Activated CD8-positive, alpha-beta memory T cell treated with anti-CD3 and anti-CD28 coated beads, Interleukin-2, amount 10 ng/mL, durations not matched to agents 7 days and 5 days (primary cell): ENCODE measurements at regions not wholly inside any gene's neighbourhood (a gene's known extent, or its start where the extent isn't known, plus 50 kb on each side); places are given as distances from the start of the nearest gene placed in this dataset.

Experiments
- ATAC-seq: fragments of 150-1000 bp; cut with Tn5 transposase; one replicate; pipeline ENCODE4 v1.10.0; 2021; ENCODE audit warnings: moderate library complexity
- CTCF ChIA-PET: fragments of 350-600 bp; sonication (Branson Sonifier 250); formaldehyde crosslinking; loops from one replicate; lab custom pipeline; 2021; ENCODE audit warnings: antibody characterized with exemption; lab: Charles Lee
- DNase-seq: peaks from one replicate; pipeline ENCODE4 v3.0.0-alpha.2; 2020
- H3K27ac Mint-ChIP-seq: one replicate; pipeline ENCODE4 v1.8.0; 2021; ENCODE audit warnings: mild to moderate bottlenecking, mixed read lengths
- H3K27me3 Mint-ChIP-seq: one replicate; pipeline ENCODE4 v1.8.0; 2021; ENCODE audit warnings: mixed read lengths
- H3K36me3 Mint-ChIP-seq: one replicate; pipeline ENCODE4 v1.8.0; 2021; ENCODE audit warnings: mild to moderate bottlenecking, mixed read lengths
- H3K4me1 Mint-ChIP-seq: one replicate; pipeline ENCODE4 v1.8.0; 2021; ENCODE audit warnings: mixed read lengths
- H3K4me3 Mint-ChIP-seq: one replicate; pipeline ENCODE4 v1.8.0; 2021; ENCODE audit warnings: mild to moderate bottlenecking, moderate library complexity, mixed read lengths
- H3K9me3 Mint-ChIP-seq: one replicate; pipeline ENCODE4 v1.8.0; 2022; ENCODE audit warnings: low read depth, mixed read lengths

DNA sequence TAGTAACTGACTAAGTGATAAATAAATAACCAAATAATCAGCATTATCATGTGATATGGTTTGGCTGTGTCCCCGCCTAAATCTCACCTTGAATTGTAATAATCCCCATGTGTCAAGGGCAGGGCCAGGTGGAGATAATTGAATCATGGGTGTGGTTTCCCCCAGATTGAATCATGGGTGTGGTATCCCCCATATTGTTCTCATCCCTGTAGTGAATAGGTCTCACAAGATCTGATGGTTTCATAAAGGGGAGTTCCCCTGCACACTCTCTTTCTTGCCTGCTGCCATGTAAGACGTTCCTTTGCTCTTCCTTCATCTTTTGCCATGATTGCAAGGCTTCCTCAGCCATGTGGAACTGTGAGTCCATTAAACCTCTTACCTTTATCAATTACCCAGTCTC is 72.1 kb upstream of the NRP1 start:
- Mint-ChIP-seq H3K27me3 (peaks cover 11% of the 10 kb centered on the region), H3K9me3 (peaks cover 2% of the 10 kb centered on the region), H3K27ac (no peak overlapping the region), H3K4me3 (no peak overlapping the region), H3K36me3 (no peaks in the 10 kb centered on the region), H3K4me1 (no peaks in the 10 kb centered on the region)
- DNase-seq (no peak), ATAC-seq (no peak)
- CTCF ChIA-PET: no interaction called here

DNA sequence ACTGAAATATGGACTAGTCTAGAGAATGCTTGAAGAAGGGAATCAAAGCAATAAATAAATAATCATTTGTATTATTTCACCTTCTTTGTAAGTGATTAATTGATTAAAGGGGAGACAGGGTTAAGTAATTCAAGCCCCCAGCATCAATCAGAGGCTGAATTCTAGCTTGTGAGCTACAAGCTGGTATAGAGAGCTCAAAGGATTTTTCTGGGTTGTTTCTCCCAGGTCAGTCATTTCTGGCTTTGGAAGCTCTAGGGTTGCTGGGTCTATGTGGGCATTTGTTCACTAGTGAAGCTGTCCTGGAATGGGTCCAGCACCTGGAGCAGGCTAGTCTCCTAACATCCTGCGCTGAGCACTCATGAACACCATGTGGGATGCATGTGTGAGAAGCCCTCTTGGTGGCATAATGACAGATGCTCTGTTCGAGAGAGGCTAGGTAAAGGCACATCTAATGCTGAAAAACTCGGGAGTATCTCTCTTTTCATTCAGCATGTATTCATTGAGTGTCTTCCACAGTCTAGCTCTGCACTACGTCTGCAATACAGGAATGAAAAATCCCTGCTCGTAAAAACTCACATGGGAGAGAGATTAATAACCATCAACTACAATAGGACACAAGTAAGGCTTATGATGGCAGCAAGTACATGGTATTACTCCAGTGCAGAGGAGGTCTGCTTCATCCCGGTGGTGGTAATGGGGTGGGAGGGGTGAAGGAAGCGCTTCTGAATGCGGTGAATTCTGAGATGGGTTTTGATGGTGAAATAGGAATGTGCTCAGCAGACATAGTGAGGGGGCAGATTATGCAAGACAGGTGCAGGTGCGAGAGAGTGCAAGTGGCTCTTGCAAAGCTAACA is 68.0 kb upstream of the NRP1 start:
- no peak for ATAC-seq
- CTCF ChIA-PET: interaction anchor here (1.0 kb wide), 1 partner anchor 26 kb away, joined by 3 read pairs; no protein-coding TSS in a partner anchor
- Mint-ChIP-seq H3K4me3 (no peak overlapping the region), H3K36me3 (no peaks in the 10 kb centered on the region), H3K9me3 (peaks cover 5% of the 10 kb centered on the region), H3K27ac (no peak overlapping the region), H3K4me1 (no peaks in the 10 kb centered on the region), H3K27me3 (peaks cover 4% of the 10 kb centered on the region)
- DNase-seq: no peak

DNA sequence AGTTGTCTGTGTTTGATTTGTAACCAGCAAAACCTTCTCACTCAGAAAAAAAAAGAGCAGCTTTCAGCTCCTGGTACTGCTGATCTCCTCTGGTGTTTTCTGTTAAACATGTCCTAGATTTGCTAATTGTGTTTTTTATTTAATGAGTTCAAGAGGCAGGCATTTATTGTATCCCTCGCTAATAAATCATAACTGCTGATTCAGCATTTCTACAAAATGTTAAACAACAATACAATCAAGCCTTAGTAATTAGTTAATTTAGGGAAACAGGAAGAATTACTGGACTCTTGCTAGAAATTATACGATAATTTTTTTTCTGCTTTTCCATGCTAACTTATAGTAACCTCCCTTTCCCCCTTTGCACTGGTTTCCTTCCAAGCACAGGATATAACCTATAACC is 66.8 kb upstream of the NRP1 start:
- Mint-ChIP-seq H3K27ac (no peak overlapping the region), H3K9me3 (peaks cover 6% of the 10 kb centered on the region), H3K27me3 (no peaks in the 10 kb centered on the region), H3K36me3 (no peaks in the 10 kb centered on the region), H3K4me3 (no peak overlapping the region), H3K4me1 (no peaks in the 10 kb centered on the region)
- ATAC-seq (no peak), DNase-seq (no peak)
- CTCF ChIA-PET: interaction anchor here (1.0 kb wide), 1 partner anchor 24 kb away, joined by 3 read pairs; no protein-coding TSS in a partner anchor

DNA sequence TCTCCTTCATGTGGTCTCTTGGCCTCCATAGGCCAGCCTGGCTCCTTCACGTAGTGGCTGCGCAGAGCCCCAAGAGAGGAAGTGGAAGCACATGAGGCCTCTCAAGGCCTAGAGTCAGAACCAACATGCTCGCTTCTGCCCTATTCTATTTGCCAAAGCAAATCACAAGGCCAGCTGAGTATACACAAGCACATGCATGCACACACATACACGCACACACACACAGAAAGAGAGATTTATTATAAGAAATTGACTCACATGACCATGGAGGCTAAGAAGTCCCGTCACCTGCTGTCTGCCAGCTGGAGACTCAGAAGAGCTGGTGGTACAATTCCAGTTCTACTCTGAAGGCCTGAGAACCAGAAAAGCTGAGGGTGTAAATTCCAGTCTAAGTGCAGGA is 64.3 kb upstream of the NRP1 start:
- Mint-ChIP-seq H3K4me3 (no peak overlapping the region), H3K27ac (no peak overlapping the region), H3K9me3 (peaks cover 6% of the 10 kb centered on the region), H3K27me3 (peaks cover 2% of the 10 kb centered on the region), H3K4me1 (no peaks in the 10 kb centered on the region), H3K36me3 (no peaks in the 10 kb centered on the region)
- DNase-seq (no peak), ATAC-seq (no peak)
- CTCF ChIA-PET: no interaction called here

DNA sequence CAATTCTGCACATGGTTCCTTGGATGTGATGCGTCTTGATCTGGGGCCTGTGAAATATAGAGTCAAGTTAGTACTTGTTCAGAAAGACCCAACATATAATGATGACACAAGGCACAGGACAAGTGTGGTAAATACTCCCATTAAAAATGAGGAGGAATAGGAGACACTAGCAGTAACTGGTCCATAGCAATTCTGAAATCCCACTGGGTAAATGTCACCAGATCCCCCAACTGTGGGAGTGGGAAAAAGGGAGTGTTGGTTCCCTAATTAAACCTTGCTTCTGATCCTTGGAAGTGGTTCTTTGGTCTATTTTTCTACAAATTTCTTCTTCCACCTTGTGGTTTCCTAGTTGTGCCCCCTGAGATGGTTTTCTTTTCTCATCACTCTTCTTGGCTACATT is 62.5 kb upstream of the NRP1 start:
- no peak for ATAC-seq
- no peak overlapping the region for H3K4me3 Mint-ChIP-seq
- H3K4me1 Mint-ChIP-seq: no peaks in the 10 kb centered on the region
- H3K9me3 Mint-ChIP-seq: peaks cover 6% of the 10 kb centered on the region
- no peak overlapping the region for H3K27ac Mint-ChIP-seq
- CTCF ChIA-PET: no interaction called here
- no peak for DNase-seq
- H3K27me3 Mint-ChIP-seq: peaks cover 2% of the 10 kb centered on the region
- no peaks in the 10 kb centered on the region for H3K36me3 Mint-ChIP-seq

DNA sequence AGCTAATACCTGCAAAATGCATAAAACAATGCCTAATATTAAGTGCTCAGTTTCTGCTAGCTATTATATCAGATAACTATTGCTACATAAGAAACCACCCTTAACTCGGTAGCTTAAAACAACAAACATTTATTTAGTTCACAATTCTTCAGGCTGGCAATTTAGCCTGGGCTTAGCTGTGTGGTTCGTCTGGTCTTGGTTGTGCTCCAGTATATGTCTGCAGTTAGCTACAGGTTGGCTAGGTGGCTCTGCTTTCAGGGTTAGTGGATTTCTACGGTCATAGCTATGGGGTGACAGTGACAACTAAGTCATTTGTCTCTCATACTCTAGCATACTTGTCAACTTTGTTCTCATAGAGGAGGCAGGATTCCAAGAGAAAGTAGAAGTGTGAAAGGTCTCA is 61.8 kb upstream of the NRP1 start:
- Mint-ChIP-seq H3K27me3 (peaks cover 7% of the 10 kb centered on the region), H3K4me1 (no peaks in the 10 kb centered on the region), H3K9me3 (peaks cover 6% of the 10 kb centered on the region), H3K4me3 (no peak overlapping the region), H3K36me3 (no peaks in the 10 kb centered on the region), H3K27ac (no peak overlapping the region)
- ATAC-seq: no peak
- no peak for DNase-seq
- CTCF ChIA-PET: no interaction called here

DNA sequence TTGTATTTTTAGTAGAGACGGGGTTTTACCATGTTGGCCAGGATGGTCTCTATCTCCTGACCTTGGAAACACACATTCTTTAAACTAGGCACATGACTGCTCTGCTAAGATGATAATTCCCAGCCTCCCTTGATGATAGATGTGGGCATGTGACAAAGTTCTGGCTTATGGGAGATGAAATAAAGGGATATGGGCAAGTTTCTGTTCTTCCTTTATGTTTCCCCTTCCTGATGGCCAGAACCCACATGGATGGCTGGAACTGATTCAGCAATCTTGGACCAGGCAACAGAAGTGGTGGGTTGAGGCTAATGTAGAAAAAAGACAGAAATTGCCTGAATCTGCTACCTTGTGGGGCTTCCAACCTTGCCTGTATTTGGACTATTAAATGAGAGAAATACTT is 60.7 kb upstream of the NRP1 start:
- CTCF ChIA-PET: no interaction called here
- H3K9me3 Mint-ChIP-seq: peaks cover 6% of the 10 kb centered on the region
- H3K4me3 Mint-ChIP-seq: no peak overlapping the region
- H3K36me3 Mint-ChIP-seq: no peaks in the 10 kb centered on the region
- H3K4me1 Mint-ChIP-seq: no peaks in the 10 kb centered on the region
- H3K27ac Mint-ChIP-seq: no peak overlapping the region
- ATAC-seq (no peak), DNase-seq (no peak)
- peaks cover 7% of the 10 kb centered on the region for H3K27me3 Mint-ChIP-seq

DNA sequence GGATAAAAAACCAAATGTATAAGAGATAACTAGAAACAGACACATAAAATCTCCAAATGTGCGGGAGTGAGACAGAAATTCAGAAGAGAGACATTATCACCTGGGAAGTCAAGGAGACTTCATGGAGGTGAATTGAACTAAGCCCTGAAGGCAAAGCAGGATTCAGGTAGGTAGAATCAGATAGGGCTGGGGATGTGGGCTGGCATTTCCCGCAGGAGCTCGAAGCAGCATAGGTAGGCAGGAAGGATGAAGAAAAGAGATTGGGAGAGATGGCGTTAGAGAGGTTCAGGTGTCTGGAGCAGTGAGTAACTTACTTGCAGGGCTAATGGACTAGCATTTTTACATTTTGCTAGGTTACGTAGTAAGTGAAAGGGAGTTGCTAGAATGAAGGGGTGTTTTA is 58.2 kb upstream of the NRP1 start:
- ATAC-seq: no peak
- CTCF ChIA-PET: no interaction called here
- H3K36me3 Mint-ChIP-seq: no peaks in the 10 kb centered on the region
- no peak overlapping the region for H3K4me3 Mint-ChIP-seq
- no peaks in the 10 kb centered on the region for H3K4me1 Mint-ChIP-seq
- peaks cover 11% of the 10 kb centered on the region for H3K27me3 Mint-ChIP-seq
- peaks cover 5% of the 10 kb centered on the region for H3K9me3 Mint-ChIP-seq
- H3K27ac Mint-ChIP-seq: no peak overlapping the region
- no peak for DNase-seq

DNA sequence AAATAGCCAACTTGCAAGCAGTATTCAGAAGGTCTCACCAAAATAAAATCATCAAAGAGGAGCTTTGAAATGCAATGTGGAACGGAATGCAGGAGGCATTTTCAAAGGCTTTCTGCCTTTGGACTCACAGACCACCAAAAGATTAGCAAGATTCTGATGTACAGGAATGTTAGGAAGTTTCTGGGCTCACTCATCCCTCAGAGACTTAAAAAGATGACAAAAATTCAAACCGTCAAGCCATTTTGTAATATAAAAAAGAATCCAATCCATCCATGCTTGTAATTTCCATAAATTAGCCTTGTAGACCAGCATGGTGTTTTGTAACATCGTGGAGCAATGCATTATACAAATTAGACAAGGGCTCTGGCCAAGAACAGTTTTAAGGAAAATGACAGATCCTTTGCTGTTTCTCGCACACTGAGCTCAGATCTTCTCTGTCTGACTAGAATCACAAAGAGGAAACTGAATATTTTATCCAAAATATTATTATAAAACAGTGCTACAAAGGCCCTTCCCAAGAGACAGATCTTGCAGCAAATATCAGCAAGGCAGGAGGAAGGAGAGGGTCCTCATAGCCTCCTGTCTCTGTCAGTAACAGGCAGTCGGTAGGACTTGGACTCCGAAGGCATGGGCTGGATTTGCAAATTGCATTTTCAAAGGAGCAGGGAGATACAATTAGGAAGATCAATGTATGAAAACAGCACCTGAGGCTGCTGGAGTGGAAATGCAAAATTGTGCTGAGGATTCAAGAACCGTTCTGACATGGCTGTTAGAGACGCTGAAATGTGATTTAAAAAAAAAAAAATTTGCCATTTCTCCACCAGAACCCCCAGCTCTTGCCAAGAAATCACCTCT is 57.4 kb upstream of the NRP1 start:
- peaks cover 11% of the 10 kb centered on the region for H3K27me3 Mint-ChIP-seq
- no peak overlapping the region for H3K27ac Mint-ChIP-seq
- CTCF ChIA-PET: no interaction called here
- no peak for DNase-seq
- no peaks in the 10 kb centered on the region for H3K9me3 Mint-ChIP-seq
- no peaks in the 10 kb centered on the region for H3K4me1 Mint-ChIP-seq
- no peak for ATAC-seq
- H3K4me3 Mint-ChIP-seq: no peak overlapping the region
- no peaks in the 10 kb centered on the region for H3K36me3 Mint-ChIP-seq

DNA sequence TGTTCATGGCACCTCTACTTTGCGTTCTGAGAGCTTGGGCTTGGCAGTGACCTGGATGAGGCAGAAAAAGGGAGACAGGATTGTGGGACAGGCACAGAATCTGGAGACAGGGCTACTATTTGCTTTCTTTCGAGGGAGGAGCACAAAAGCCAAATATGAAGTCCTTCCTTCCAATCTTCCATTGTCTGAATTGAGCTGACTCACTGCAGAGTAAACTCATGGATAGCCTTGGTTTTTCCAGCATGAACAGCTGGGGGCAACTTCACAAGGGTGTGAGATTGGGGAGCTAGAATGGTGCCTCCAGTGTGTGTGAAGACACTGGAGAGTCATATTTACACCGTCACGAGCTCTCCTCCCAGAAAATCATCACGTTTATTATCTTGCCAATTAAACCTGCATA is 55.6 kb upstream of the NRP1 start:
- Mint-ChIP-seq H3K36me3 (no peaks in the 10 kb centered on the region), H3K27me3 (peaks cover 11% of the 10 kb centered on the region), H3K27ac (no peak overlapping the region), H3K9me3 (no peaks in the 10 kb centered on the region), H3K4me3 (no peak overlapping the region), H3K4me1 (no peaks in the 10 kb centered on the region)
- DNase-seq (no peak), ATAC-seq (no peak)
- CTCF ChIA-PET: no interaction called here

DNA sequence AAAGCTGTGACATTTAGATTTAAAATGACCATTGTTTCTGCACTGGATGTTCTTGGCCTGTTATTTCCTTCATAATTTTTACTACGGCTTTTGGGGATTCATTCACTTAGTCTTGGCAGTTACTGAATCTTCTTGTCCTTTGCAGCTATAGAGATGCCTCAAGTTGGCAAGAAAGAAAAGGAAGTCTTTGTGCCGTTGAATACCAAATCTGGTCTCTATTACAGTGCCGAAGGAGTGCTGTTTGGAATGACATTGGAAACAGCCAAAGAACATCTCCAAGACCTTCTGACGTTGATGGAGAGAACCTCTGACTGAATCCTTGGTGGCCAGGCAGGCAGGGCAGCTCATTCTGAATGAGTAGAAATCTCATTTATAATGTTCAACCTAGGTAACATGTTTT is 54.3 kb upstream of the NRP1 start:
- Mint-ChIP-seq H3K27me3 (peaks cover 12% of the 10 kb centered on the region), H3K4me1 (no peaks in the 10 kb centered on the region), H3K27ac (no peak overlapping the region), H3K9me3 (no peaks in the 10 kb centered on the region), H3K36me3 (no peaks in the 10 kb centered on the region), H3K4me3 (no peak overlapping the region)
- no peak for ATAC-seq
- DNase-seq: no peak
- CTCF ChIA-PET: no interaction called here

DNA sequence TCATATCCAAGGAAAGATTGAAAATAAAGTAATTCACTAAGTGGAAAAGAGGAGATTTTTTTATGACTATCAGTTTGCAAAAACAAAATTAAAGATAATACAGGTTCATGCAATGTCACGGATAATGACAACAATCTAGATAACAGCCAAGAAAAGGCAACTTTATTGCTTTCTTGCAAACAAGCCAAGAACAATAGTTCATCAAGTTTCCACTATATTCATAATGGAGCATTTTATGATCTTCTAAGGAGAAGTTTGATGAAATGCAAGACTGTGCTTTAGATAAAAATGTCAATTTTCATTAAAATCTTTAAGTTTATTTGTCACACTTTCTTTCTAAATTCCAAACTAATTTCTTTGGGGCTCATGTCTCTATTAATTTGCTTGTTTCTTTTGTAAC is 53.9 kb upstream of the NRP1 start:
- Mint-ChIP-seq H3K9me3 (no peaks in the 10 kb centered on the region), H3K36me3 (no peaks in the 10 kb centered on the region), H3K27ac (no peak overlapping the region), H3K4me1 (no peaks in the 10 kb centered on the region), H3K27me3 (peaks cover 15% of the 10 kb centered on the region), H3K4me3 (no peak overlapping the region)
- ATAC-seq (no peak), DNase-seq (no peak)
- CTCF ChIA-PET: no interaction called here

DNA sequence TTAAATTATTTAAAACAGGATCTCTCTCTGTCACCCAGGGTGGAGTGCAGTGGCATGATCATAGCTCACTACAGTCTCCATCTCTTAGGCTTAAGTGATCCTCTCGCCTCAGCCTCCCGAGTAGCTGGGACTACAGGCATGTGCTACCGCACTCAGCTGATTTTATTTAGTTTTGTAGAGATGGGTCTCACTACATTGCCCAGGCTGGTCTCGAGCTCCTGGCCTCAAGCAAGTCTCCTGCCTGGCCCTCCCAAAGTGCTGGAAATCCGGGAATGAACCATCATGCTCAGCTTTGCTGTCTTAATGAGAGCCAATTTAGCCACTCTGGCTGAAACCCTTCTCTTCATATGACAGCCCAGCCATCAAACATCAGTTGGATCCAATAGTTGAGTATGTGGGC is 53.3 kb upstream of the NRP1 start:
- no peaks in the 10 kb centered on the region for H3K9me3 Mint-ChIP-seq
- peaks cover 15% of the 10 kb centered on the region for H3K27me3 Mint-ChIP-seq

DNA sequence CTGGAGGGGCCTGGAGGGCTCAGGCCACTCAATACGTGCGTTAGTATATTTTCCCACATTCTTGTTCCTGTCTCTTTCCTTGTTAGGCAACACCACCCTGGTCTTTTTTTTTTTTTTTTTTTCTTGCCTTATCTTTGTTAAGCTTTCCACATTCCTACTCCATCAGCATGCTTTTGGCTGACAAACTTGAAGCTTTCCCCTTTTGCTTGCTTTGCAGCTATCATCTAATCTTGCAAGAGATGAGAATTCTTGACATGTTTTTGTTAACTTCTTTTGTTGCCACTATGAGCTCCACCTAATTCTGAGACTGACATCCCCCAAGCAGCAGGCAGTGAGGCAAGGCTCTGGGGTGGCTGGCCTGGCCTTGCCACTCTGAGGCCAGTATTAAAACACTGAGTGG is 52.5 kb upstream of the NRP1 start:
- CTCF ChIA-PET: no interaction called here
- H3K27ac Mint-ChIP-seq: no peak overlapping the region
- no peak for ATAC-seq
- H3K9me3 Mint-ChIP-seq: no peaks in the 10 kb centered on the region
- no peak for DNase-seq
- no peaks in the 10 kb centered on the region for H3K4me1 Mint-ChIP-seq
- H3K4me3 Mint-ChIP-seq: no peak overlapping the region
- no peaks in the 10 kb centered on the region for H3K36me3 Mint-ChIP-seq
- peaks cover 17% of the 10 kb centered on the region for H3K27me3 Mint-ChIP-seq

More for the DNA sequence above, 53.3 kb upstream of the NRP1 start:
- Mint-ChIP-seq H3K27ac (no peak overlapping the region), H3K36me3 (no peaks in the 10 kb centered on the region), H3K4me3 (no peak overlapping the region), H3K4me1 (no peaks in the 10 kb centered on the region)
- CTCF ChIA-PET: no interaction called here
- no peak for ATAC-seq
- no peak for DNase-seq
